IPS-18c (cell line): ENCODE measurements at regions not wholly inside any gene's neighbourhood (a gene's known extent, or its start where the extent isn't known, plus 50 kb on each side); places are given as distances from the start of the nearest gene placed in this dataset.

Experiments
- H3K4me3 ChIP-seq: 2 replicates; pipeline ENCODE4 v1.7.0; 2013; ENCODE audit warnings: low read depth, mild to moderate bottlenecking, low read length, moderate library complexity; ENCODE audit not compliant: insufficient read depth
- H3K9me3 ChIP-seq: one replicate; pipeline ENCODE4 v1.6.1; 2013; ENCODE audit warnings: mild to moderate bottlenecking, low read length, moderate library complexity; ENCODE audit not compliant: control insufficient read depth, insufficient read depth

DNA sequence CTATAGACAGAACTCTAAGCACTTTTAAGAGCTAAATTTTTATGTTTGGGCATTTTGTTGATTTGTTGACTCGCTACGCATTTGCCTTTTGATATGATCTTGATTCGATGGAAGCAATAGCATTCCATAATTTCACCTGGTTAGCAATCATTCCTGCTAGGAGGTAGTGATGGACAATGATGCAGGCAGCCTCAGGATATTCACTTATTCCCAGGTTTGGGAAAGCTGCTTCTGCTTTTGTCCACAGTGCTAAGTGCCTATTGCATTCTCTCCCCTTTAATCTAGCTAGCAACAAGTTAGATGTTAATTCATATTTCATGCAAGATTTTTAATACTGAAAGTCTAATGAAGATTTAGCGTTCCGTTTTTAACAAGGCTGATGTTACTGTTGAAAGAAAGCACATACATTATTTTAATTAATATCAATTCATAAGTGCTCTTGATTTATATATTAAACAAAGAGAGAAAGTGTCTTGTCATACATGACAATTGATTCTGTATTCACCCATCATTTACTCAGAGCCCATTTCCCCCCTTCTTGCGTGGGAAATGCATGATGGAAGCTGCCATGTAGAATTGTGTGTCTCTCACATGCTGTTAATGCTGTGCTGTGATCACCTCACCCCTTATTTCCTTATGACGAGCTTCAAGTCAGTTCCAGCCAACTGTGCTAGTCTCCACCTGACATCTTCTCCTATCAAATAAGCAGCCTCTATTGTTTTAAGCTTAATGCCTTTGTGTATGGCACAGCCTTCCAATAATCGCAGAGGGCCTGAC, 53.0 kb upstream of the TMCO5A start:
- H3K9me3 ChIP-seq = no peaks in the 10 kb centered on the region
- H3K4me3 ChIP-seq = no peak overlapping the region

DNA sequence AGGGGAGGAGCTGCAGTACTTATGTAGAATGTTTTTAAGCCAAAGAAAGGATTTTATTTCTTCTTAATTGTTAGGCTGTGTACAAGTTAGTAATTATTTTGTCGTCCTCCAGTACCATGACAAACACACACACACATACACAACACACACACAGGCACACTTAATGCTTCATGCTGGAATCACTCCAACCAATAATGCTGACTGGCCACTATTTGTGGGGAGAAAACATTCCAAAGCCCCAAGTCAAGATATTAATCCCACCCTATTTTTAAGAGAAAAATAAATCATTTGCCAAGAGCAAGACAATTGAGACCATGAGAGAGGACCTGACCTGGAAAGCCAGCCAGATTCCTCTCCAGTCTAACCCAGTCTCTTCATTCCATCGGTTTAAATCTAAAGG, 51.8 kb upstream of the TMCO5A start:
- Histone ChIP-seq H3K9me3 (no peaks in the 10 kb centered on the region), H3K4me3 (no peak overlapping the region)
